ENCODE measurements at regions not wholly inside any gene's neighbourhood (a gene's known extent, or its start where the extent isn't known, plus 50 kb on each side); places are given as distances from the start of the nearest gene placed in this dataset.
A peak's percentile ranks its signal among the peaks of the same experiment; 100 is the strongest.

GRCh38 chr6:110040716-110041115 is 62.6 kb downstream of the GPR6 start:
- Histone ChIP-seq H4K8ac (ENCODE audit: low read length) (no peak overlapping the region), H3K4me3 (ENCODE audit: insufficient read depth in 1 of 2, low read depth in 1 of 2, low read length in 2 of 2) (no peak overlapping the region)

GRCh38 chr6:110041126-110041525 is 63.0 kb downstream of the GPR6 start:
- H3K27ac ChIP-seq (ENCODE audit: low read length, poor library complexity, severe bottlenecking) = no peak overlapping the region
- no peak overlapping the region for H2AK5ac ChIP-seq (ENCODE audit: low read length, severe bottlenecking)
- no peak overlapping the region for H3K9ac ChIP-seq (ENCODE audit: low read length)
- no peak overlapping the region for H3K14ac ChIP-seq (ENCODE audit: low read length in 2 of 2)
- no peak overlapping the region for H3K18ac ChIP-seq (ENCODE audit: low read depth in 1 of 2, low read length in 2 of 2)
- 68% methylated on average over 2 of the region's 2 CpGs for WGBS
- no peak overlapping the region for H4K8ac ChIP-seq (ENCODE audit: low read length)
- H2BK120ac ChIP-seq (ENCODE audit: low read depth, low read length) = no peak overlapping the region
- H4K91ac ChIP-seq (ENCODE audit: low read length) = no peak overlapping the region
- no peak overlapping the region for H3K4me2 ChIP-seq (ENCODE audit: low read length, poor library complexity, severe bottlenecking)
- H3K9me3 ChIP-seq (ENCODE audit: control insufficient read depth, low read length) = peaks cover 5% of the 10 kb centered on the region
- peaks cover 0 to 12% of the 10 kb centered on the region in 2 experiments for H3K27me3 ChIP-seq (ENCODE audit: control insufficient read depth in 1 of 2, insufficient read depth in 1 of 2, low read length in 2 of 2)
- H2BK12ac ChIP-seq (ENCODE audit: low read length in 2 of 2) = no peak overlapping the region
- no peak overlapping the region for H3K23ac ChIP-seq (ENCODE audit: low read length in 2 of 2)
- H3K4me1 ChIP-seq (ENCODE audit: control insufficient read depth, insufficient read depth, low read depth, low read length) = peaks cover 1% of the 10 kb centered on the region
- H2AFZ ChIP-seq (ENCODE audit: low read depth, low read length) = no peak overlapping the region
- DNase-seq = no peak
- no peaks in the 10 kb centered on the region for H3K36me3 ChIP-seq (ENCODE audit: control insufficient read depth in 1 of 2, insufficient read depth in 2 of 2, low read depth in 1 of 2, low read length in 2 of 2)
- H3K79me1 ChIP-seq (replicated peaks; ENCODE audit: low read length, poor library complexity, severe bottlenecking) = no peaks in the 10 kb centered on the region
- peak overlapping the region in 1 of 2 experiments; percentile 56 for H3K4ac ChIP-seq (ENCODE audit: low read depth in 1 of 2, low read length in 2 of 2)
- no peak overlapping the region for H3K4me3 ChIP-seq (ENCODE audit: insufficient read depth in 1 of 2, low read depth in 1 of 2, low read length in 2 of 2)
- no peak overlapping the region for H2BK5ac ChIP-seq (ENCODE audit: low read depth, low read length, poor library complexity, severe bottlenecking)
- H2BK15ac ChIP-seq (ENCODE audit: low read depth, poor library complexity, severe bottlenecking) = no peak overlapping the region

More at GRCh38 chr6:110040716-110041115, 62.6 kb downstream of the GPR6 start:
- peaks cover 2% of the 10 kb centered on the region for H3K9me3 ChIP-seq (ENCODE audit: control insufficient read depth, low read length)
- H4K91ac ChIP-seq (ENCODE audit: low read length) = no peak overlapping the region
- H3K4ac ChIP-seq (ENCODE audit: low read depth in 1 of 2, low read length in 2 of 2) = no peak overlapping the region
- H3K79me1 ChIP-seq (replicated peaks; ENCODE audit: low read length, poor library complexity, severe bottlenecking) = no peaks in the 10 kb centered on the region
- no peaks in the 10 kb centered on the region for H3K36me3 ChIP-seq (ENCODE audit: control insufficient read depth in 1 of 2, insufficient read depth in 2 of 2, low read depth in 1 of 2, low read length in 2 of 2)
- H3K14ac ChIP-seq (ENCODE audit: low read length in 2 of 2) = no peak overlapping the region
- H3K4me2 ChIP-seq (ENCODE audit: low read length, poor library complexity, severe bottlenecking) = no peak overlapping the region
- peaks cover 1% of the 10 kb centered on the region for H3K4me1 ChIP-seq (ENCODE audit: control insufficient read depth, insufficient read depth, low read depth, low read length)
- H2BK15ac ChIP-seq (ENCODE audit: low read depth, poor library complexity, severe bottlenecking) = no peak overlapping the region
- no peak overlapping the region for H3K18ac ChIP-seq (ENCODE audit: low read depth in 1 of 2, low read length in 2 of 2)
- no peak overlapping the region for H3K27ac ChIP-seq (ENCODE audit: low read length, poor library complexity, severe bottlenecking)
- no peak for DNase-seq
- H3K23ac ChIP-seq (ENCODE audit: low read length in 2 of 2) = no peak overlapping the region
- 77% methylated on average over 7 of the region's 7 CpGs for WGBS
- no peak overlapping the region for H3K9ac ChIP-seq (ENCODE audit: low read length)
- no peak overlapping the region for H2AFZ ChIP-seq (ENCODE audit: low read depth, low read length)
- H2BK12ac ChIP-seq (ENCODE audit: low read length in 2 of 2) = no peak overlapping the region
- H2AK5ac ChIP-seq (ENCODE audit: low read length, severe bottlenecking) = no peak overlapping the region
- no peak overlapping the region for H2BK5ac ChIP-seq (ENCODE audit: low read depth, low read length, poor library complexity, severe bottlenecking)
- H3K27me3 ChIP-seq (ENCODE audit: control insufficient read depth in 1 of 2, insufficient read depth in 1 of 2, low read length in 2 of 2) = peaks cover 0 to 13% of the 10 kb centered on the region in 2 experiments
- H2BK120ac ChIP-seq (ENCODE audit: low read depth, low read length) = no peak overlapping the region

GRCh38 chr6:110041830-110042229 is 63.7 kb downstream of the GPR6 start:
- H2AFZ ChIP-seq (ENCODE audit: low read depth, low read length) = no peak overlapping the region
- no peak overlapping the region for H3K4me3 ChIP-seq (ENCODE audit: insufficient read depth in 1 of 2, low read depth in 1 of 2, low read length in 2 of 2)
- no peak overlapping the region for H4K91ac ChIP-seq (ENCODE audit: low read length)
- no peak for DNase-seq
- H2BK15ac ChIP-seq (ENCODE audit: low read depth, poor library complexity, severe bottlenecking) = no peak overlapping the region
- H3K4me2 ChIP-seq (ENCODE audit: low read length, poor library complexity, severe bottlenecking) = no peak overlapping the region
- no peak overlapping the region for H3K27ac ChIP-seq (ENCODE audit: low read length, poor library complexity, severe bottlenecking)
- H3K9ac ChIP-seq (ENCODE audit: low read length) = no peak overlapping the region
- no peak overlapping the region for H4K8ac ChIP-seq (ENCODE audit: low read length)
- no peak overlapping the region for H2BK5ac ChIP-seq (ENCODE audit: low read depth, low read length, poor library complexity, severe bottlenecking)
- H3K4me1 ChIP-seq (ENCODE audit: control insufficient read depth, insufficient read depth, low read depth, low read length) = peaks cover 1% of the 10 kb centered on the region
- no peak overlapping the region for H2BK12ac ChIP-seq (ENCODE audit: low read length in 2 of 2)
- no peak overlapping the region for H2BK120ac ChIP-seq (ENCODE audit: low read depth, low read length)
- peaks cover 0 to 5% of the 10 kb centered on the region in 2 experiments for H3K27me3 ChIP-seq (ENCODE audit: control insufficient read depth in 1 of 2, insufficient read depth in 1 of 2, low read length in 2 of 2)
- peaks cover 5% of the 10 kb centered on the region for H3K9me3 ChIP-seq (ENCODE audit: control insufficient read depth, low read length)
- no peaks in the 10 kb centered on the region for H3K79me1 ChIP-seq (replicated peaks; ENCODE audit: low read length, poor library complexity, severe bottlenecking)
- no peak overlapping the region for H3K14ac ChIP-seq (ENCODE audit: low read length in 2 of 2)
- no peak overlapping the region for H3K23ac ChIP-seq (ENCODE audit: low read length in 2 of 2)
- H3K18ac ChIP-seq (ENCODE audit: low read depth in 1 of 2, low read length in 2 of 2) = no peak overlapping the region
- H2AK5ac ChIP-seq (ENCODE audit: low read length, severe bottlenecking) = no peak overlapping the region
- 92% methylated on average over 4 of the region's 5 CpGs for WGBS
- H3K36me3 ChIP-seq (ENCODE audit: control insufficient read depth in 1 of 2, insufficient read depth in 2 of 2, low read depth in 1 of 2, low read length in 2 of 2) = no peaks in the 10 kb centered on the region
- H3K4ac ChIP-seq (ENCODE audit: low read depth in 1 of 2, low read length in 2 of 2) = no peak overlapping the region

- no peak for DNase-seq
- H2BK12ac ChIP-seq (ENCODE audit: low read length in 2 of 2) = no peak overlapping the region
- H3K4me1 ChIP-seq (ENCODE audit: control insufficient read depth, insufficient read depth, low read depth, low read length) = peaks cover 1% of the 10 kb centered on the region
- no peak overlapping the region for H4K91ac ChIP-seq (ENCODE audit: low read length)
- H3K9ac ChIP-seq (ENCODE audit: low read length) = no peak overlapping the region
- no peak overlapping the region for H2BK15ac ChIP-seq (ENCODE audit: low read depth, poor library complexity, severe bottlenecking)
- peaks cover 0 to 5% of the 10 kb centered on the region in 2 experiments for H3K27me3 ChIP-seq (ENCODE audit: control insufficient read depth in 1 of 2, insufficient read depth in 1 of 2, low read length in 2 of 2)
- no peak overlapping the region for H3K18ac ChIP-seq (ENCODE audit: low read depth in 1 of 2, low read length in 2 of 2)
- no peak overlapping the region for H2AK5ac ChIP-seq (ENCODE audit: low read length, severe bottlenecking)
- no peak overlapping the region for H4K8ac ChIP-seq (ENCODE audit: low read length)
- no peak overlapping the region for H3K14ac ChIP-seq (ENCODE audit: low read length in 2 of 2)
- peaks cover 5% of the 10 kb centered on the region for H3K9me3 ChIP-seq (ENCODE audit: control insufficient read depth, low read length)
- H3K4me3 ChIP-seq (ENCODE audit: insufficient read depth in 1 of 2, low read depth in 1 of 2, low read length in 2 of 2) = no peak overlapping the region
- no peaks in the 10 kb centered on the region for H3K36me3 ChIP-seq (ENCODE audit: control insufficient read depth in 1 of 2, insufficient read depth in 2 of 2, low read depth in 1 of 2, low read length in 2 of 2)
- WGBS = 80% methylated on average over 8 of the region's 9 CpGs
- no peak overlapping the region for H3K4ac ChIP-seq (ENCODE audit: low read depth in 1 of 2, low read length in 2 of 2)
- H3K79me1 ChIP-seq (replicated peaks; ENCODE audit: low read length, poor library complexity, severe bottlenecking) = no peaks in the 10 kb centered on the region
- no peak overlapping the region for H2AFZ ChIP-seq (ENCODE audit: low read depth, low read length)
- no peak overlapping the region for H3K23ac ChIP-seq (ENCODE audit: low read length in 2 of 2)
- no peak overlapping the region for H3K4me2 ChIP-seq (ENCODE audit: low read length, poor library complexity, severe bottlenecking)
- no peak overlapping the region for H3K27ac ChIP-seq (ENCODE audit: low read length, poor library complexity, severe bottlenecking)
- H2BK5ac ChIP-seq (ENCODE audit: low read depth, low read length, poor library complexity, severe bottlenecking) = no peak overlapping the region
- H2BK120ac ChIP-seq (ENCODE audit: low read depth, low read length) = no peak overlapping the region
These were observed 64.7 kb downstream of the GPR6 start for GRCh38 chr6:110042670-110043296.
